ENCODE measurements at regions not wholly inside any gene's neighbourhood (a gene's known extent, or its start where the extent isn't known, plus 50 kb on each side); places are given as distances from the start of the nearest gene placed in this dataset.

DNA sequence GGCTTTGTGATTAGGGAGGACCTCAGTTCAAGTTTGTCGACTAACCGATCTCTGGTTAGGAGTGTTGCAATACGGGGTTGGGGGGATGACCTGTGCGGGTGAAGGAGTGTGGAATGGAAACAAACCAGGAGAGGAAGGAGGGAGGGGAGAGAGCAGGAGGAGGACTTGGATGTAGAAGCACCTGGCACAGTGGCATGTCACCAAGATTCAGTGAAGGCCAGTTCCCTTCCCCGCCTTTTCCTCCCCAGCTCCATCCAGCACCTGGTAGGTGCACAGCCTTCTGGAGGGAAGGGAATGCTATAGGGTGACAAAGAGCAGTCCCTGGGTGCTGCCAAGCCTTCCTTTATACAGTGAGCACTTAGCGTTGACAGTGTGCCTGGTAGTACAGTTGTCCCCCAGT, 107.4 kb upstream of the CRHR1 start:
- no peak for DNase-seq (ENCODE audit: low read depth in 2 of 3, low spot score in 2 of 3)

DNA sequence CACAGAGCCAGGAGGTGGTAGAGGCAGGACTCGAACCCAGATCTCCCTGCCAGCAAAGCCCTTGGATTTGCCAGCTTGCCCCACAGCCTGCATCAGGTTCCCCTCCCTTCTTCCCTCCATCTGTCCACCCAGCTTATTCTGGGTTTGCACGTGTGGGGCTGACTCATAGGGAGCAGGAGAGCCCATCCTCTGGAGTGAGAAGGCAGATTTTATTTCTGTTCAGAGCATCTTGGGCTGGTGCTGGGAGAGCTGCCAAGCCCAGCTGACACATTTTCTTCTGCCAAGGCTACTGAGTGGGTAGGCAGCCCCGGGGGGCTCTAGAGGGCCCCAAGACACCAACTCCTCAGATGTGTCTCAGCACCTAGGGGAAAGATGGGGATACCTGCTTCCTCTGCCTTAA, 106.3 kb upstream of the CRHR1 start:
- no peak for DNase-seq (ENCODE audit: low read depth in 2 of 3, low spot score in 2 of 3)

DNA sequence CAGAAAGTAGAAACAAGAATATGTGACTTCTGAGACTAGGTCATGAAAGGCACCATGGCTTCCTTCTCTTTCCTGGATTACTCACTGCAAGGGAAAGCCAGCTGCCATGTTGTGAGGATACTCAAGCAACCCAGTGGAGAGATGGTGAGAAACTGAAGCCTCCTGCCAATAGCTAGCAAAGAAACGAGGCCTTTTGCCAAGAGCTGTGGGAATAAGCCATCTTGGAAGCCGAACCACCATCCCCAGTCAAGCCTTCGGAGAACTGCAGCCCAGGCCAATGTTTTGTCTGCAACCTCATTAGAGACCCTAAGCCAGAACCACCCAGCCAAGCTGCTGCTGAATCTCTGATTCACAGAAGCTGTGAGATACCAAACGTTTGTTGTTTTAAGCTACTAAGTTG, 104.7 kb upstream of the CRHR1 start:
- DNase-seq (ENCODE audit: low read depth in 2 of 3, low spot score in 2 of 3): no peak

DNA sequence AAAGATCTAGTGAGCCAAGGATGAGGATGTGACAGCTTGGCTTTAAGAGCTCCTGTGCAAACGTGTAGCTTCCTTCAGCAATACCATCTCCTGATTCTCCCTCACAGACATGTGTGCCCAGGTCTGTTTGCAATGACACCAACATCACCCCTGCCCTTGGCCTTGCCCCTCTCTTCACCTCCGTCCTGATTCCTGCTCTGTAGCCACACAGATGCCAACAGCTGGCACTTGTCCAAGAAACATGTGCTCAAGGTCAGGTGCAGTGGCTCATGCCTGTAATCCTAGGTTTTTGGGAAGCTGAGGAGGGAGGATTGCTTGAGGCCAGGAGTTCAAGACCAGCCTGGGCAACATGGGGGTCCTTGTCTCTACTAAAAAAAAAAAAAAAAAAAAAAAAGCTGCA, 103.8 kb upstream of the CRHR1 start:
- no peak for DNase-seq (ENCODE audit: low read depth in 2 of 3, low spot score in 2 of 3)

DNA sequence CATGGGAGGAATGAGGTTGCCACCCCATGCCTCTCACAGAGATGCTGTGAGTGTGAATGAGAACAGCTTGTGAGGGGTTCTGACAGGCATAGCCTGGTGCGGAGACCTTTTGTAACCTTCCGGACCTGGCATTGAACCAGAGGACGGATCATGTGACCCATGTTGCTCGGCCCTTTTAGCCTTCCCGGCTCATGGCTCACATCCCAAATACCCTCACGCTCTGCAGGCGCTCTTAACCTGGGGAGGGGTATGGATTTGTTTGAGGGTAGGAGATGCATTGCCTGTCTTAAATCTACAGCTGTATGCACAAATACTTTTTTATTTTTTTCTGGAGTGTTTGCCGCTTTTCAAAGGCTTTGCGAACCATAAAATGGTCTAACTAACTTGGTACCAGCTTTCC, 102.4 kb upstream of the CRHR1 start:
- no peak for DNase-seq (ENCODE audit: low read depth in 2 of 3, low spot score in 2 of 3)

DNA sequence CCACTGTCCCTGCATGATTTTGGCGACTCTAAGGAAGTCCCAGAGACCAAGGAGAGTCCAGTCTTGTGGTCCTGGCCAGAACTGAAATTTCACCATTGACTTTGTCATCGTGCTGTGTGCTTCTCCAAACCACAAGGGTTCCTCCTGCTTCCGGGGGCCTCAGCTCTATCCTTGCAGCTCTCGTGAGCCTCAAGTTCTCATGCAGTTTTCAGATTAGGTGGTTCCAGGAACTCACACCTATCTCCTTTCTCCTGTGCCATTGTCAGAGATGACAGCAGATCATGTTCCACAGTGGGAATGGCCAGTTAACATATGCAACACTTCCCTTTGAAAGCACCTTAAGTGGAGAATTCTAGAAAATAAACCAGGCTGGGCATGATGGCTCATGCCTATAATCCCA, 97.9 kb upstream of the CRHR1 start:
- DNase-seq (ENCODE audit: low read depth in 2 of 3, low spot score in 2 of 3): no peak

DNA sequence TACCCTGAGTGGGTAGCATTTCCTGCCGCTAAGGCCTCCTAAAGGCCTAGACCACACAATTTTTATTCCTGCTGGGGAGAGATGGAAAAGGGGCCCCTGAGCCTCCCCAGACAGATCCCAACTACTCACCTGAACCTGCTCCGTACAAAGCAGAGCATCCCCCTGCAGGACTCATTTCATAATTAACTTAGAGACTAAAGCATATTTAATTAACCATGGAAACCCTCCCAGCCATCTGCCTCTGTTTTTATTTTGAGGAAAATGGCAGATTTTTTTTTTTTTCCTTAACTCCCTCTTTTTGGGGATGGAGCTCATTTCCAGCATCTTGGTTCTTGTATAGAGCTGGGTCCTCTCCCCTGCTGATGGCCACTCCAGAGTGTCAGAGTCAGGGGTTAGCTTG, 96.5 kb upstream of the CRHR1 start:
- DNase-seq (ENCODE audit: low read depth in 2 of 3, low spot score in 2 of 3): no peak

DNA sequence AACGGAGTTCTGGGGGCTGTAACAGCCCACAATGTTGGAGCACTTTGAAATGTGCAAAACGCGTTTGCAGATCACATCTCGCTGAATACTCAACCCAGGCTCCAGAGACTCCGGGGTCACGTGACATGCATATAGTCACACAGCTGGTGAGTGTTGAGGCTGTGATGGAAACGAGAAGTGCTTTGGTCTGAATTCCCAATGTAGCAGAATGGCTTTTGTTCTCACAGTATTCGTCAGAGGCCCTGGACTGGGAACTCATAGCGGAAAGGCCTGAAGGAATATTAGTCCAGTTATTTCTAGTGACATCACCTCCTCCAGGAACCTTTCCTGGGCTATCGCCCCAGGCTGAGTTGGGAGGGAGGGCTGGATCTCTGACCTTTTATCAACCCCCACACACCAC, 95.8 kb upstream of the CRHR1 start:
- no peak for DNase-seq (ENCODE audit: low read depth in 2 of 3, low spot score in 2 of 3)

DNA sequence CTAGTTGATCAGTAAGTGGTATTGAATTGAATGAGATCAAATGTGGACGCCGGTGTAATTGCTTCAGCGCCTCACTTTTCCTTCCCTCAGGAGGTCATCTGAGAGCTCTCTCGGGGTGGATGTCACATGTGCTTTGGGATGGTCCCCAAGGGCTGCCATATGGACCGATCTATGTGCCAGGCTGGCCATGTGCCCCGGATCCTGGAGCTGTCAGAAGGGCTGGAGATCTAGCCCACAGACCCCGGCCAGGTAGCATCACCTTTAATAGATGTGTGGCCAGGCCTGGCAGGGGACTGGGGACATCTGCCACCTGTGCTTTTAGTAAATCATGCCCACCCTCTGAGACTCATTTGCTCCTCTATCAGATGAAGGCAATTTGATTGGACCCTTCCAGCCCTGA, 95.3 kb upstream of the CRHR1 start:
- no peak for DNase-seq (ENCODE audit: low read depth in 2 of 3, low spot score in 2 of 3)

DNA sequence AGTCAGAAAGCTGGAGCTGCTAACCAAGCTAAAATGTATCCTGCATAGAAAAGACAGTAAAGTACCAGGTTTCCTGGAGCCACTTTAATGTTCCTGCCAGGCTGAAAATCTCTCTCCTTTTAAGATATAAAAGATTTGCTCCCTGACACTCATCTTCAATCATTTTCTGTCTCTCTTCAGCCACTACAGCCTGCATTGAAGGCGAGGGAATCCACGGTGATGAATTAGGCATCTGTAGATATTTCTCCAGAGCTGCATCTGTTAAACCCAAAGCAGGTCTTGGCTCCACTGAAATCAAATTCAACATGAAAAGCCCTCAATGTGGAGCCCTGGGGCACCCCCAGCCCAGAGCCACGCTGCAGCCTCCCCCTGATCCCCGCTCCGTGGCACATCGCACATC, 94.7 kb upstream of the CRHR1 start:
- no peak for DNase-seq (ENCODE audit: low read depth in 2 of 3, low spot score in 2 of 3)

DNA sequence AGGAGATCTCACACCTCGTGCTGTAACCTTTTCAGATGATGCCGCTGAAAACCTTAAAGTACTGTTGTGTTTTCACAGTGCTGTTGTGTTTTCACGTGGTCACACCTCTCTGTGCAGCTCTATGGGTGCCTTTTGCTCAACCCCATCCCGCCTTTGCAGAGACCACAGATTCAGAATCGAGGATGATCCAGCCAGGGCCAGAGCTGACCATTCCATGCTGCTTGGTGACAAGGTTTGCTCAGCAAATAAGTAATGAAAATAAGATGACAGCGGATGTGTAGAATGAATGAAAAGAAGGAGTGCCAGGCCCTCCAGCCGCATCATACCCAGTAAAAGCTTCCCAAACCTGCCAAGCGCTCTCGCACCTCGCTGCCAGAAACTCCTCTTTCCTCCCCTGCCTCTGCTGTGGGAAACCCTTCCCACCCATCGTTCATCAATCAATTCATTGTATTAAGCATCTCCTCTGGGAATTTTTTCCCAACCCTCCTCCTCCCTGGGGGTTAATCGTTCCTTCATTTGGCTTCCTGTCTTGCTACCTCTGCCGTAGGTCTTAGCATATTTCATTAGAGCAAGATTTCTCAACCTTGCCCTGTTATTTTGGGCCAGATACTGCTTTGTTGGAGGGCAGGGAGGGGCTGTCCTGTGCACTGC, 93.4 kb upstream of the CRHR1 start:
- no peak for DNase-seq (ENCODE audit: low read depth in 2 of 3, low spot score in 2 of 3)

DNA sequence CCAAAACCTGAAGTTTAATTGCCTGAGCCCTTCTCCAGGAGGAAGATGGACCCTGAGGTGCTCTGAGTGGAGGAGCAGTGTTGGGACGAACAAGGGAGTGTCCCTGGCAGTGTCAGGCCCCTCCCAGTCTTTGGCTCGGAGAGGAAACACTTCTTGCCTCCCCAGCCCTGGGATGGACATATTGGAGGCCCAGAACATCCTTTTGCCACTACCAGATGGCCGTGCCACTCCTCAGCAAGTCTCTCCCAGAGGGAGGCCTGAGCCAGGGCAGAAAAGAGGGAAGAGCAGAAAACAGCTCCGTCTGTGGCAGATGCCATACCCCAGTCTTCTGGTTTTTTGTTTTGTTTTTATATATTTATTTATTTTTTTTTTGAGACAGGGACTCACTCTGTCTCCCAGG, 91.5 kb upstream of the CRHR1 start:
- DNase-seq (ENCODE audit: low read depth in 2 of 3, low spot score in 2 of 3): no peak

DNA sequence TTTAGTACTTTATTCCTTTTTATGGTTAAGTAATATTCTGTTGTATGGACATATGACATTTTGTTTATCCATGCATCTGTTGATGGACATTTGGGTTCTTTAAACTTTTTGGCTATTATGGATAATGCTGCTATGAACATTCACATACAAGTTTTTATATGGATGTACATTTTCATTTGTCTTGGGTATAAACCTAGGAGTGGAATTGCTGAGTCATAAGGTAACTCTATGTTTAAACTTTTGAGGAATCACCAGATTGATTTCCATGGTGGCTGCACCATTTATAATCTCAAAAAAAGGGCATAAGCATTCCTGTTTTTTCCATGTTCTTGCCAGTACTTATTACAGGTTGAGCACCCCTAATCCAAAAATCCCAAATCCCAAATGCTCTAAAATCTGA, 90.3 kb upstream of the CRHR1 start:
- no peak for DNase-seq (ENCODE audit: low read depth in 2 of 3, low spot score in 2 of 3)

DNA sequence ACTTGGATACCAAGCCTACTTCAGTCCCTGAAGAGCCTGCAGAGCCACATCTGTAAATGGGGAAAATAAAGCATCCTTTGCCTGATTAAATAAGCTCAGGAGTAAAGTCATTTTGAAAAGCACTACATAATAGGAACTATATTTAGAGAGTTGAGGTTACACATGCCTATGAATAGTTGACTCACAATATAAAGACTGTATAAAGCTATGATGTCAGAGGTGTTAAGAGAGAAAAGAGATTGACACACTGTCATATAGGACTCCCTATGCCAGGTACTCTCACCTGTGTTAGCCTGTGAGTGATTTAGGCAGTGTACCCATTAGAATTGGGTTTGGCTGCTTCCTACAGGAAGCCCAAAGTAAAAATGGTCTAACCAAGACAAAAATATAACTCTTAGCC, 87.7 kb upstream of the CRHR1 start:
- DNase-seq (ENCODE audit: low read depth in 2 of 3, low spot score in 2 of 3): no peak

DNA sequence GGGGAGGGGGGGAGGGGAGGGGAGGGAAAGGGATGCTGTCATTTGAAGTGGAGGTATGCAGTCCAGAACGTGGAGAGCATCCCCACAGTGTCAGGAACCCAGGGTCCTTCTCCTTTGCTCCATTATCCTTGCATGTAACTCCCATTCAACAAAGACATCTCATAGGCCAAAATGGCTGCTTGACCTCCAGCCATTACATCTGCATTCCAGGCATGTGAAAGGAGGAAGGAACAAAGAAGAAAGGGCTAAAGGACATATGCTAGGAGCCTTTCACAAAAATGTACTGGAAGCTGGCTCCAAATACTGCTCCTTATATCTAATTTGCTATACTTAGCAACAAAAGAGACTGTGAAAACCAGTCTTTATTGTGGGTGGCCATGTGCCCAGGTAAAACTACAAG, 87.0 kb upstream of the CRHR1 start:
- no peak for DNase-seq (ENCODE audit: low read depth in 2 of 3, low spot score in 2 of 3)

DNA sequence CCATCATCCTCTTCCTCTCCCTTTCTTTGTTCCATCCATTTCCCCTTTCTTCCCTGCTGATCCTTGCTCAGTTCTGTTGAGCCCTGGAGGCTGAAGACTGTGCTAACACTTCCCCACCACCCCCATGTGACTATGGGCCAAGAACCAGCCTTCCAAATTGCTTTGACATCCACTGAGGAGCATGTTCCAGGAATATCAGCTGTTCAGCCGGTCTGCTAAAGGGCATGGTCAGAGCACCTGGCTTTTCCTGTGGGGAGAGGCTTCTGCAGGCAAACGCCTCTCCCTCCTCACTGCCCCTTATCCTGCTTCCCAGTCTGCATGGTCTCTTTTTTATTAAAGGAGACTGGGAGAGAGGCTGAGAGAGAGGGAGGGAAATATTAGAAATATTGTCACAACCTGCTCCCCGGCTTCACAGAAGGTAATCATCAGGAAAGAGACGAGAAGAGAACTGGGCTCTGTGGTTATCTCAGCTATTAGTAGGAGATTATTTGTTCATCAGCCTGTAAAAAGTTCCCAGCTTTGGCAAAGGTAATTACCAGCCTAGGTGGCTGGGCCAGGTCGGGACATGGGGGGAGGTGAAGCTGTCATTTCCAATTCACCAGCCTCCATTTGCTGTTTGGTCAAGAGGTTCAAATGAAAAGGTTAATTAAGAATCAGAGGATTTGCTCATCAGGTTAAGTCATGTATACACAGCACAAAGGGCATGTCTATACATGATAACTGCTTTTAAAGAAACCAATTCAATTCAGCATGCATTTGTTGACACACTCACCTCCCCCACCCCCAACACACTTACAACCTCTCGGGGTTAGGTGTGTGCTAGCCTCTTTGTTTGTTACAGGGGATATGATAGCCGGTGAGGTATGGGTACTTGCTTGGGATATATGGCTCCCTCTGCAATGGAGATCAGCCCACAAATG, 83.7 kb upstream of the CRHR1 start:
- DNase-seq (ENCODE audit: low read depth in 2 of 3, low spot score in 2 of 3): no peak

DNA sequence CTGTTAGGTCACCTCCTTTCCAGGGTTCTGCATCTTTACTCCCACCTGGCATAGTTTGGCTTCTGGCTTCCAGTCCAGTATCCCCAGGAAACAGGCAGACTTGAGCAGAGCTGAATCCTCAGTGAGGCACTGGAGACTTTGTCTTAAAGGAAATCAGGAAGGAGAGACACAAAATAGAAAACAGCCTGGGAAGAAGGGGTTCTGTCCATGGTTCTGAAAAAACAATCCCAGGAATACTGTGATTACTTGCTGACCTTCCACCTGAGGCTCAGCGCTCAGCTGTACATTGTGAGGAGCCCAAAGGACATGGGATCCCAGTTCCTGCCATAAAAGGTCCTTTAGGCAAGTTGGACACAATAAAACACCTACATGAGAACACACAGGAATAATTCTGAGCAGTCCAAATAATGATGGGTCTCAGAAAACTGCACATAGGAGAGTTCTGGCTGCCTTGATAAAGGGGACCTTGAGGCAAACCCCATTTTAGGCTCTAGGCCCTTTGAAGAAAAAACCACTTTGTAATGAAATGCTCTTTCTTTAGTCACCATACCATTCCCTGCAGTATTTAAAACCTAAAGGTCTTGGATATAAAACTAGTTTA, 81.4 kb upstream of the CRHR1 start:
- DNase-seq (ENCODE audit: low read depth in 2 of 3, low spot score in 2 of 3): no peak

DNA sequence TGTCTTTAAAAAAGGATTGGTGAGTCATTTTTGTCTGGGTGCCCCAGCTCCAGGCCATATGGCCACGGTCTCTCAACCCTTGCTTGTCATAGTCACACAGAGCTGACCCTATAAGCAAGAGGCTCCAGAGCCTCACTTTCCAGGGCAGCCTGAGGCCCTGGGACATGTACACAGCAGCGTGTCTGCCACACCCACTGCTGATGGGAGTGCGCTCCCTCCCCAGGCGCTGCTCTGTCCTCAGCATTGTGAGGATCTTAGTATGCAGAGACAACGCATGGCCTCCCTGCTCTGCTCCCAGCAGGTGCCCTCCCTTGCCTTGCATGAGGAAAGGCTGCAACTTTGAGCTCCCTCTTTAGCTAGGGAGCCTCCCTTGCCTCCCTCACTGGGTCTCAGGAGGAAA, 80.8 kb upstream of the CRHR1 start:
- DNase-seq (ENCODE audit: low read depth in 2 of 3, low spot score in 2 of 3): no peak

DNA sequence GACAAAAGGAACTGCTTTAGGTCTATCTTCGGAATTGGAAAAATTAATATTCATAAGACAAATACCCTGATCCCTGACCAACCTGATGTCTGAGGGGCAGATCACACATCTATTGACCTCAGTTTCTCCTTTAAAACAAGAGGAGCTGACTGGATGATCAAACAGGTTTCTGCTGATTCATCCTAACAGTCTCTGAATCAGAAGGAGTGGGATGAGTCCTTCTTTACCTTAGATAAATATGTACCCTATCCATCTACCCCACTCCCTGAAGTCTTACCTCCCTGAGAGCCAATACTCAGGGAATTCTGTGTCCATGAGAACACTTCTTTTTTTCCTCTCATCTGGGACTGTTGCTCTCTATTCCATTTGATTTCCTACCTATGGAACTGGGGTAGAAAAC, 80.3 kb upstream of the CRHR1 start:
- DNase-seq (ENCODE audit: low read depth in 2 of 3, low spot score in 2 of 3): no peak

DNA sequence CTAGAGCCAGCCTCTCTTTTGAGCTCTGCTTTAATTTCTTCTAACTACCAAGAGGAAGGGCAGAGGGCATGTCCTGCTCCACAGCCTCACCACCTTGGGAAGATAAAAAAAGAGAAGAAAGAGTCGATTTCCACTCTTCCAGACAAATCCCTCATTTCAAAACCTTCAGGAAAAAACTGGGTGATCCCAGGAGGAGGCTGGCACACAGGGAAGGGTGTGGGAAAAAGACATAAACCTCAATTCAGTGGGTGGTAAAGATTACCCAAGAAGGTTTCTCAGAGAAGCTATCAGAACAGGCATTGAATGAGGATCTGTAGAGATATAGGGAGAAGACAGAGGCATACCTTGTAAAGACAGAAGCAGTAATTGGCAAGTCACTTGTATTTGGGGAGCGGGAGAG, 79.9 kb upstream of the CRHR1 start:
- DNase-seq (ENCODE audit: low read depth in 2 of 3, low spot score in 2 of 3): no peak

DNA sequence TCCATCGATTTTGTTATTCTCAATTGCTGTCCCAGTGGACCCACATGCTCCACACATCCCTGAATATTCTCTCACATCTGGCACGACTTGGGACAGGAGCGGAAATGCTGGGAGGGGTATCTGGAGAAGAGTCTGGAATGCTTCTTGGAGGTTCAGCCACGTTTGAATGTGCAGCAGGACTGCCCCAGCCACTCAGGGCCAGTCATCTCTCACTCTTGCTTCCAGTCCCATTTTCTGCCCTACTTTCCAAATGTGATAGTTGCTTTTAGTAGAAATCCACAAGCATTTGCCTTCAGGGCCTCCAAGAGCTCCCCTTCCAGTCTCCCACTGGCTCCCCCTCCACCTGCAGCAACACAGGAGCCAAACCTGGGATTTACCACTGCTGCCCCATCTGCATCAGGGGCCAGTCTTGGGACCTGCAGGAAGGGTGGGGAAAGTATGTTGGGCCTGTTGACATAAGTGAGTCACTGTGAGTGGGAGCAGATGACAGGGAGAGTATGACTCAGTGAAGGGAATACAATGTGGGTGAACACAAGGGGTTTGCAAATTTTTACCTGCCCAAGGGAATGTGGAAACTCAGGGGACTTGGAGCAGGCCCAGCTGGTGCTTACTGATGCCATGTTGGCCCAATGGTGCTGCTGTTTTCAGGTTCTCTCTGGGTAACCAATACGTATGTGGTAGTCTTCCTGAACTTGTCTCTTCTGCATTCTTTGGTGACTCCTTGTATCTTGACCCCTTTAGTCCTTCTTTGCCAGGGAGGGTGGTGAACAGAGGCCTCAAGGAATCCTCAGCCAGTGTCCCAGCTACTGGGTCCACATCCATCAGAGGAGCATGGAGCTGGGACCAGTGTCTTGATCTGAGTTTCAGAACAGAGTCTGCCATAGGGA, 78.8 kb upstream of the CRHR1 start:
- no peak for DNase-seq (ENCODE audit: low read depth in 2 of 3, low spot score in 2 of 3)

Data from hematopoietic multipotent progenitor cell (in vitro differentiated cells).